Common myeloid progenitor, CD34-positive (primary cell): ENCODE measurements at regions not wholly inside any gene's neighbourhood (a gene's known extent, or its start where the extent isn't known, plus 50 kb on each side); places are given as distances from the start of the nearest gene placed in this dataset.

Experiments used
- CTCF ChIA-PET: fragments of 350-600 bp; sonication (Branson Sonifier 250); formaldehyde crosslinking; loops from one replicate; lab custom pipeline; 2021; ENCODE audit warnings: antibody characterized with exemption; lab: Charles Lee
- POLR2A ChIA-PET: fragments of 350-600 bp; sonication (Branson Sonifier 250); formaldehyde crosslinking; loops from one replicate; lab custom pipeline; 2021; ENCODE audit warnings: antibody characterized with exemption; lab: Charles Lee
- DNase-seq, 3 donors: peaks; one replicate each; pipeline versions ENCODE4 v3.0.0 to v3.0.0-alpha.2; 2013
- H3K27ac ChIP-seq, 2 experiments: 1 replicate in 1 of 2; 2 replicates in 1 of 2; pipeline ENCODE4 v1.7.0; 2013; ENCODE audit warnings: inconsistent platforms in 2 of 2, low read length in 2 of 2, mild to moderate bottlenecking in 2 of 2, low read depth in 1 of 2, moderate library complexity in 1 of 2; ENCODE audit not compliant: severe bottlenecking in 2 of 2, insufficient read depth in 1 of 2, poor library complexity in 1 of 2
- H3K27me3 ChIP-seq, 5 experiments: replicated peaks in 2 of 5; 1 replicate in 3 of 5; 2 replicates in 2 of 5; pipeline versions ENCODE4 v1.6.1 to v1.7.0; 2013; ENCODE audit warnings: low read length in 4 of 5, mild to moderate bottlenecking in 2 of 5, moderate library complexity in 2 of 5, inconsistent platforms in 1 of 5; ENCODE audit not compliant: insufficient read depth in 5 of 5, control insufficient read depth in 4 of 5
- H3K36me3 ChIP-seq, 4 experiments: 1 replicate in 2 of 4; 2 replicates in 2 of 4; pipeline versions ENCODE4 v1.6.1 to v1.7.0; 2013; ENCODE audit warnings: low read length in 3 of 4, control low read depth in 1 of 4, mild to moderate bottlenecking in 1 of 4; ENCODE audit not compliant: control insufficient read depth in 4 of 4, insufficient read depth in 4 of 4
- H3K4me1 ChIP-seq, 4 experiments: 1 replicate in 3 of 4; 2 replicates in 1 of 4; pipeline versions ENCODE4 v1.6.1 to v1.7.1; 2013; ENCODE audit warnings: low read length in 3 of 4, mild to moderate bottlenecking in 3 of 4, control low read depth in 1 of 4, inconsistent platforms in 1 of 4, moderate library complexity in 1 of 4; ENCODE audit not compliant: control insufficient read depth in 4 of 4, insufficient read depth in 4 of 4; ENCODE audit errors: control extremely low read depth in 1 of 4
- H3K4me3 ChIP-seq, 7 experiments: 1 replicate in 4 of 7; 2 replicates in 3 of 7; pipeline versions ENCODE4 v1.5.1 to v1.7.0; 2013; ENCODE audit warnings: mild to moderate bottlenecking in 7 of 7, low read length in 6 of 7, moderate library complexity in 6 of 7, inconsistent platforms in 2 of 7, low read depth in 2 of 7, control low read depth in 1 of 7; ENCODE audit not compliant: insufficient read depth in 4 of 7, control insufficient read depth in 1 of 7; ENCODE audit errors: extremely low read depth in 1 of 7
- H3K9me3 ChIP-seq, 5 experiments: 1 replicate in 4 of 5; 2 replicates in 1 of 5; pipeline versions ENCODE4 v1.6.1 to v1.7.1; 2013; ENCODE audit warnings: low read length in 4 of 5, mild to moderate bottlenecking in 2 of 5, inconsistent platforms in 1 of 5, low read depth in 1 of 5, moderate library complexity in 1 of 5; ENCODE audit not compliant: control insufficient read depth in 4 of 5, insufficient read depth in 2 of 5; ENCODE audit errors: control extremely low read depth in 1 of 5
- WGBS: methylation state at CpG from one replicate; pipeline ENCODE4 v1.1.5; 2013; ENCODE audit not compliant: insufficient coverage; 5-methylcytosine and 5-hydroxymethylcytosine counted together

GRCh38 chr5:63247651-63248050 lies 669.0 kb downstream of the LRRC70 start:
- H3K4me1 ChIP-seq, result no peaks in the 10 kb centered on the region
- POLR2A ChIA-PET, result no interaction called here
- WGBS, result no CpG with 5 or more reads among the region's 1 CpG
- H3K27ac ChIP-seq, result no peak overlapping the region
- H3K4me3 ChIP-seq, result no peak overlapping the region
- no peaks in the 10 kb centered on the region for H3K9me3 ChIP-seq
- DNase-seq, result no peak
- CTCF ChIA-PET, result no interaction called here
- no peaks in the 10 kb centered on the region for H3K27me3 ChIP-seq
- H3K36me3 ChIP-seq, result no peaks in the 10 kb centered on the region

DNA sequence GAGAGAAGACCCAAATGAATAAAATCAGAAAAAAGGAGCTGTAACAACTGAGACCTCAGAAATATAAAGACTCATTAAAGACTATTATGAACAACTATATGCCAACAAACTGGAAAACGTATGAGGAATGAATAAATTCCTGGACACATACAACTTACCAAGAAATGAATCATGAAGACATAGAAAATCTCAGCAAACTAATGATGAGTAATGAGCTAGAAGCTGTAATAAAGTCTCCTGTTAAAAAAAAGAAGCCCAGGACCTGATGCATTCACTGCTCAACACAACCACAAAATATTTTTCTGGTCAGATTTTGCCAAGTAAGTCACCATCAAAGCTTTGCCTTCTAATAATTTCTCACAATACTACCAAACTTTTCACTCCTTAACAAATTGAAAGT lies 666.7 kb downstream of the LRRC70 start:
- H3K4me3 ChIP-seq, result no peak overlapping the region
- no peaks in the 10 kb centered on the region for H3K9me3 ChIP-seq
- ChIA-PET POLR2A (no interaction called here), CTCF (interaction anchor here (0.6 to 1.3 kb wide), 2 partner anchors 9 to 161 kb away, joined by 3 read pairs; no protein-coding TSS in a partner anchor)
- WGBS, result no CpG with 5 or more reads among the region's 1 CpG
- no peak overlapping the region for H3K27ac ChIP-seq
- H3K36me3 ChIP-seq, result no peaks in the 10 kb centered on the region
- DNase-seq, result no peak
- no peaks in the 10 kb centered on the region for H3K27me3 ChIP-seq
- no peaks in the 10 kb centered on the region for H3K4me1 ChIP-seq

DNA sequence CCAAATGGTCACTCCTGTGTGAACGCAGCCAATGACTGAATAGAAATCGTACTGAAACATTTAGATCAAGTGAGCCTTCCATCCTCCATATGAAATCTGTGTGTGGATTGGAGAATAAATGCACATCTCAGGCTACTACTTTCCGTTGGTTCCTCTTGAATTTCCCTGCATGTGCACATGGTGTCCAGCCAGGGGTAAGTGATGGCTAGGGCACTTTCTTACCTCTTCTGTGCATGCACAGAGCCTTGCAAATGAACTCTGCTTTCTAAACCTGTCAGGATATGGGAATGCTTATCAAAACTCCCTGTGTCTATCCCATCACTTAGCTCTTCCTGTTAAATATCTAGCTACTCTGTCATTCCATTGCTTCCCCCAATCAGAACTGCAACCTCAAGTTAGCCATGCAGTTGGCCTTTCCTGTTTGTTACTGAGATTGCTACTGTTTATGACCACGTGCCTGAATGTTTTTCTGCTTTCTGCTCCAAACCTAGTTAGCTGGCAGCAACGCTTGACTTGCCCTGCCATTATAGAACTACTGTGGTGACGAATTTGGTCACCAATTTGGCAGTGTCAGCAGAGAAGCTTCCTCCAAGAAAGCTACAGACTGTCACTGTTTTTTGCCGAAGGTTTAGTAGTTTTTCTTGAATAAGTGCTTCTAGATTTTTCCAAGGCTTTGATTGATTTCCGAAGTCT lies 661.6 kb downstream of the LRRC70 start:
- no peaks in the 10 kb centered on the region for H3K36me3 ChIP-seq
- no peaks in the 10 kb centered on the region for H3K4me1 ChIP-seq
- H3K27ac ChIP-seq, result no peak overlapping the region
- WGBS, result 87% methylated on average over 6 of the region's 8 CpGs
- no peaks in the 10 kb centered on the region for H3K27me3 ChIP-seq
- ChIA-PET POLR2A (no interaction called here), CTCF (no interaction called here)
- no peaks in the 10 kb centered on the region for H3K9me3 ChIP-seq
- no peak overlapping the region for H3K4me3 ChIP-seq
- no peak for DNase-seq

- H3K4me1 ChIP-seq, result no peaks in the 10 kb centered on the region
- no peaks in the 10 kb centered on the region for H3K36me3 ChIP-seq
- CTCF ChIA-PET, result no interaction called here
- H3K4me3 ChIP-seq, result no peak overlapping the region
- no peak overlapping the region for H3K27ac ChIP-seq
- no peak for DNase-seq
- 100% methylated on average over 1 of the region's 3 CpGs for WGBS
- POLR2A ChIA-PET, result no interaction called here
- no peaks in the 10 kb centered on the region for H3K27me3 ChIP-seq
- H3K9me3 ChIP-seq, result no peaks in the 10 kb centered on the region
Observed at GRCh38 chr5:63233911-63234310, 655.3 kb downstream of the LRRC70 start.

- CTCF ChIA-PET, result no interaction called here
Observed at GRCh38 chr5:63233361-63233760, 654.7 kb downstream of the LRRC70 start.

DNA sequence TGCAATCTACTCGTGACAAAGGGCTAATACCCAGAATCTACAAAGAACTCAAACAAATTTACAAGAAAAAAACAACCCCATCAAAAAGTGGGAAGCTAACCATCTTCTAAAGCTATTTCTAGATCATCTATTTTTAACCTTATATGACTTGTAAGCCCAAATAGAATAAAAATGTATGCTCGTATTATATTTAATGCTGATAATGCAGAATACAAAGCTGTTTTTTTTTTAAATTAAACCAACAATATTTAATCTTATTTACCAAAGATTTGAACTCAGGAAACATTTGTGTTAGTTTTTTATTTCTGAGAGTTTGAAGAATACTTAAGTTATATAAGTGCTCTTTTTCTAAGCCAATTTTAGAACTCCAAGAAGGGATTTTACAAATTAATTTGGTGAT lies 652.1 kb downstream of the LRRC70 start:
- no peak overlapping the region for H3K27ac ChIP-seq
- ChIA-PET CTCF (no interaction called here), POLR2A (no interaction called here)
- H3K9me3 ChIP-seq, result no peaks in the 10 kb centered on the region
- DNase-seq, result no peak
- WGBS, result 80% methylated on average over 1 of the region's 2 CpGs
- H3K4me3 ChIP-seq, result no peak overlapping the region
- no peaks in the 10 kb centered on the region for H3K27me3 ChIP-seq
- no peaks in the 10 kb centered on the region for H3K36me3 ChIP-seq
- no peaks in the 10 kb centered on the region for H3K4me1 ChIP-seq

More at GRCh38 chr5:63233361-63233760, 654.7 kb downstream of the LRRC70 start:
- WGBS, result no CpG with 5 or more reads among the region's 1 CpG
- POLR2A ChIA-PET, result no interaction called here
- no peaks in the 10 kb centered on the region for H3K36me3 ChIP-seq
- H3K27ac ChIP-seq, result no peak overlapping the region
- H3K4me1 ChIP-seq, result no peaks in the 10 kb centered on the region
- no peak overlapping the region for H3K4me3 ChIP-seq
- H3K27me3 ChIP-seq, result no peaks in the 10 kb centered on the region
- H3K9me3 ChIP-seq, result no peaks in the 10 kb centered on the region
- no peak for DNase-seq

DNA sequence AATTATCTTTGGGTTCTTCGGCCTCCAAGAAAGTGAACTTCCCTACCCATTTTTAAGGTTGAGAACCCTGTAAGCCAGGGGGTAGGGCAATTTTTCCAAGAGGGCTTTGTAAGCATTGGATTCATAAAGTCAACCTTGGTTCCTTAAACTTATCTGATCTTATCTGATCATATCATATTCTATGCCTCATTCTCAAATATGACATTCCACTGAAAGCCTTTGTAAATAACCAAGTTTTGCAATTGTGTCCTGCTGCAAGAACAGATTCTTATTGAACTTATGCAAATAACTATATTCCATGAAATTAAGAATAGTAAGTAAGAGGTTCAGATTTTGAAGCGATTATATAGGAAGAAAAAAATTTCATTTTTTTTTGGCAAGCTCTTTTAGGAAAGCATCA lies 649.5 kb downstream of the LRRC70 start:
- POLR2A ChIA-PET, result no interaction called here
- no peak for DNase-seq
- CTCF ChIA-PET, result interaction anchor here (0.7 kb wide), 1 partner anchor 10 kb away, joined by 3 read pairs; no protein-coding TSS in a partner anchor
- H3K4me1 ChIP-seq, result no peaks in the 10 kb centered on the region
- H3K27me3 ChIP-seq, result no peaks in the 10 kb centered on the region
- WGBS, result 86% methylated on average over 1 of the region's 2 CpGs
- H3K9me3 ChIP-seq, result no peaks in the 10 kb centered on the region
- H3K36me3 ChIP-seq, result no peaks in the 10 kb centered on the region
- no peak overlapping the region for H3K27ac ChIP-seq
- no peak overlapping the region for H3K4me3 ChIP-seq
